Ovary (tissue), 7 donors: ENCODE measurements at regions not wholly inside any gene's neighbourhood (a gene's known extent, or its start where the extent isn't known, plus 50 kb on each side); places are given as distances from the start of the nearest gene placed in this dataset.

ENCODE experiments used
- DNase-seq, 5 donors: peaks; one replicate each; pipeline ENCODE4 v3.0.0-alpha.2; 2019 to 2020
- H3K27ac ChIP-seq, 2 donors: fragments of 200-600 bp; one replicate each; pipeline versions ENCODE4 v1.5.1 to v1.8.0; 2019 to 2022
- H3K27me3 ChIP-seq: fragments of 200-600 bp; one replicate; pipeline ENCODE4 v1.8.0; 2022
- H3K36me3 ChIP-seq: fragments of 200-600 bp; sonication (generic); one replicate; pipeline ENCODE4 v1.5.1; 2019
- H3K4me1 ChIP-seq: one replicate; pipeline ENCODE4 v1.8.1; 2013; ENCODE audit warnings: mild to moderate bottlenecking, moderate library complexity; ENCODE audit not compliant: insufficient read depth
- H3K4me3 ChIP-seq: fragments of 200-600 bp; sonication (generic); one replicate; pipeline ENCODE4 v1.5.1; 2017
- H3K9me3 ChIP-seq, 2 donors: fragments of 200-600 bp in 1 of 2; sonication (generic) in 1 of 2; one replicate each; pipeline versions ENCODE4 v1.5.1 to v1.8.1; 2013 to 2019; ENCODE audit warnings: mild to moderate bottlenecking in 1 of 2, moderate library complexity in 1 of 2
- CTCF ChIP-seq, 3 donors: fragments of 450-650 bp in 2 of 3; fragments of 200-600 bp in 1 of 3; IDR thresholded peaks; one replicate each; pipeline versions ENCODE4 v1.5.1 to v1.8.0; 2016 to 2022; ENCODE audit warnings: antibody characterized with exemption in 3 of 3, mild to moderate bottlenecking in 1 of 3
- EP300 ChIP-seq: sonication (generic); formaldehyde crosslinking; IDR thresholded peaks from one replicate; pipeline ENCODE4 v1.6.1; 2017; ENCODE audit warnings: antibody characterized with exemption
- POLR2A ChIP-seq: fragments of 450-650 bp; IDR thresholded peaks from one replicate; pipeline ENCODE4 v1.6.1; 2017; ENCODE audit warnings: antibody characterized with exemption, mild to moderate bottlenecking, moderate library complexity
- WGBS, 3 donors: extraction: QIAGEN DNeasy Blood & Tissue Kit in 1 of 3; methylation state at CpG; one replicate each; pipeline versions ENCODE4 v1.1.5 to v1.1.7; 2013 to 2017; 5-methylcytosine and 5-hydroxymethylcytosine counted together
- intact Hi-C, 4 donors: fragments of 100-400 bp; cut with DNase I; formaldehyde crosslinking; loops; one replicate each; pipeline versions ENCODE4 v1.11.0 to v1.15.1; 2022 to 2023
- donor health status: DM: no; HTN: no; CAD: no; lungs with moderate emphysema.
- donor health status: DM: no; HTN: no; CAD: no.
- donor health status: Bipolar disorder and iron deficiency.
- donor health status: DM: no; HTN: no; CAD: no.
- donor health status: DM: yes; HTN: yes; CAD: no.

- no peak for TF ChIP-seq EP300
- 81 to 94% (median 88%) methylated on average over 3 of the region's 3 CpGs for WGBS, 3 donors
- H3K36me3 ChIP-seq = no peaks in the 10 kb centered on the region
- no peaks in the 10 kb centered on the region for H3K27me3 ChIP-seq
- H3K4me3 ChIP-seq = no peak overlapping the region
- H3K27ac ChIP-seq = no peak overlapping the region
- no peaks in the 10 kb centered on the region for H3K4me1 ChIP-seq
- no peaks in the 10 kb centered on the region for H3K9me3 ChIP-seq
- DNase-seq = no peak
- intact Hi-C loops = no loop called here
These were observed 477.0 kb downstream of the RNF144A start for GRCh38 chr2:7394195-7394594.

GRCh38 chr2:7400628-7401027 is 483.4 kb downstream of the RNF144A start:
- H3K27ac ChIP-seq = no peak overlapping the region
- H3K4me3 ChIP-seq = no peak overlapping the region
- intact Hi-C loops = no loop called here
- no peak for DNase-seq
- no peaks in the 10 kb centered on the region for H3K36me3 ChIP-seq
- no peaks in the 10 kb centered on the region for H3K4me1 ChIP-seq
- TF ChIP-seq CTCF (IDR thresholded peaks at IDR 0.05) (no peak), EP300 (no peak), POLR2A (no peak)
- no peaks in the 10 kb centered on the region for H3K9me3 ChIP-seq
- 65 to 72% (median 66%) methylated on average over 4 of the region's 4 CpGs for WGBS, 3 donors
- H3K27me3 ChIP-seq = no peaks in the 10 kb centered on the region

- no peaks in the 10 kb centered on the region for H3K36me3 ChIP-seq
- no peak for DNase-seq
- no peaks in the 10 kb centered on the region for H3K9me3 ChIP-seq
- 93 to 96% (median 95%) methylated on average over 6 of the region's 6 CpGs for WGBS, 3 donors
- no peak overlapping the region for H3K4me3 ChIP-seq
- H3K27me3 ChIP-seq = no peaks in the 10 kb centered on the region
- H3K27ac ChIP-seq = no peak overlapping the region
- no peak for TF ChIP-seq CTCF (IDR thresholded peaks at IDR 0.05)
- no peak for TF ChIP-seq POLR2A
- TF ChIP-seq EP300 = no peak
- intact Hi-C loops = no loop called here
- H3K4me1 ChIP-seq = no peaks in the 10 kb centered on the region
These were observed 486.0 kb downstream of the RNF144A start for GRCh38 chr2:7403092-7403775.

- no peak for TF ChIP-seq CTCF (IDR thresholded peaks at IDR 0.05)
- no peak for TF ChIP-seq EP300
- TF ChIP-seq POLR2A = no peak
- no peak for DNase-seq
- no peaks in the 10 kb centered on the region for H3K4me1 ChIP-seq
- no peak overlapping the region for H3K27ac ChIP-seq
- intact Hi-C loops = no loop called here
- no peak overlapping the region for H3K4me3 ChIP-seq
- H3K36me3 ChIP-seq = no peaks in the 10 kb centered on the region
- H3K9me3 ChIP-seq = no peaks in the 10 kb centered on the region
- 31 to 48% (median 38%) methylated on average over 9 of the region's 9 CpGs for WGBS, 3 donors
- no peaks in the 10 kb centered on the region for H3K27me3 ChIP-seq
These were observed 488.9 kb downstream of the RNF144A start for GRCh38 chr2:7405861-7406715.

- DNase-seq = no peak
- 87 to 93% (median 91%) methylated on average over 7 of the region's 7 CpGs for WGBS, 3 donors
- Histone ChIP-seq H3K27ac (no peak overlapping the region), H3K36me3 (no peaks in the 10 kb centered on the region), H3K4me3 (no peak overlapping the region), H3K9me3 (no peaks in the 10 kb centered on the region), H3K4me1 (no peaks in the 10 kb centered on the region), H3K27me3 (no peaks in the 10 kb centered on the region)
- intact Hi-C loops = no loop called here
- TF ChIP-seq EP300 (no peak), POLR2A (no peak), CTCF (IDR thresholded peaks at IDR 0.05) (no peak)
These were observed 489.8 kb downstream of the RNF144A start for GRCh38 chr2:7407001-7407400.
